ENCODE measurements at regions not wholly inside any gene's neighbourhood (a gene's known extent, or its start where the extent isn't known, plus 50 kb on each side); places are given as distances from the start of the nearest gene placed in this dataset.

DNA sequence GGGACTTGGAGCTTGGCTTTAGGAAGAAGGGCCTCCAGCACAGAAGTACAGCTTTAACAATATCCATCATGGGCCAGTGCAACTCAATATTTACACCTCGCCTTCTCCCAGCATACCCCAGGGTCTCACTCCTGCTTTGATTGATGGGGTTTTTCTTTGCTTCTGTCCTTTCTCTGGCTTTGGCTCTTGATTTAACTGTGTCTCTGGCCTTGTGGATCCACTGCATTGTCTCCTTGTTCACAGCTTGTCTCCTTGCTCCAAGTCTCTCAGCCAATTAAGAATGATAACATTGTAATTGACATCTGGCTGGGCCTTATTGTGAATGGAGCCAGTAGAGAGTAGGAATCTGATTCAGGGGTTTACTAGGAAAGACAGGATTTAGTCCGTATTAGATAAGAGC is 1019.5 kb downstream of the TMEM182 start:
- no peak for TF ChIP-seq ZNF274 (IDR thresholded peaks at IDR 0.05; ENCODE audit: low read depth, low read length)
- no peak for TF ChIP-seq YY1 (IDR thresholded peaks at IDR 0.05; ENCODE audit: insufficient read depth, insufficient read length)
